ENCODE measurements at regions not wholly inside any gene's neighbourhood (a gene's known extent, or its start where the extent isn't known, plus 50 kb on each side); places are given as distances from the start of the nearest gene placed in this dataset.
"Not testable (repeated sequence)": the region's sequence is repeated elsewhere in the genome, so short reads cannot be mapped to it uniquely, and the experiment has no call there.

DNA sequence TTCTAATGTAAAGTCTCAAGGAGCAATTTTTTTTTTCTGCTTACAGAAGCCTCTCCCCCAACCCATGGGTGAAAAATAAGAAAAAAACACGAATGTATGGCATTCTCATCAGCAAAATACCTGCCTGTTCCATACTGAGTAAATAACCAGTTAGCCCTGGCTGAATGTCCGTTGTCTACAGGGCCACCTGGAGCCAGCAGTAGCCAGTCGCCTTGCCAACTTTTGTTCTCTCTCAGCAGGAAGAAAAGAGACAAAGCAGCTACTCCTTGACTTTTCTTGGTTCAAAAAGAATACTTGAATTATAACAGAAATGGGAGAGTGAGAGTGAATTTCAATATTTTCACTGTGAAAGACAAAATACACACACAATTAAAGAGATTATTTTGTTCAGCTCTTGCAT is 532.9 kb upstream of the CRIM1 start:
- no peak for DNase-seq (ENCODE audit: low spot score)
- FAIRE-seq: no peak

DNA sequence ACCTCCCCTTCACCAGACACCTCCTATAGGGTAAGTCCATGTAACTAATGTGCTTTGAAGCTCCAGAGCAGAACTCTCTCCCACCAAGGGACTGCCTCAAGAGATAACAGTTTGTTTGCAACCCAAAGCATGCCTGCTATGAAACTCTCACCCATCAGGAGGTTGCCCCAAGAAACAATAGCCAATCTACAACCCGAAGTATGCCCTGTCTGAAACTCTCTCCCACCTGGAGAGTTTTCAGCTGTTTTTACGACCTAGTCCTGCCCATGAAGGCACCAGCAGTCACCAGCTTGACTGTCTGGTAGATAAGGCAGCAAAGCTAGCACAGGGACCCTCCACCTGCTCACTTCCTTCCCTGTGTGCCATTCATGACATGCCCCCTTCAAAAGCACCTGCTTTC is 533.9 kb upstream of the CRIM1 start:
- no peak for DNase-seq (ENCODE audit: low spot score)
- FAIRE-seq: no peak

DNA sequence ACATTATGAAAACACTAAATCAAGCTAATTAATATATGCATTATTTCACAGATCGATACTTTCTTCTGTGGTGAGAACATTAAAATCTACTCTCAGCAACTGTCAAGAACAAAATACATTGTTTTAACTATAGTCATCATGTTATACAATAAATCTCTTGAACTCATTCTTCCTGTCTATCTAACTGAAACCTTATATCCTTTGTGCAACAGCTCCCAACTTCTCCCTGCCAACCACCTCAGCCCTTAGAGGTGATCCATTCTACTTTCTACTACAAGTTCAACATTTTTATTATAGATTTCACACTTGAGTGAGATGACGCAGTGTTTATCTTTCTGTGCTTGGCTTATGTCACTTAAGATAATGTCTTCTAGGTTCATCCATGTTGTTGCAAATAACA is 535.2 kb upstream of the CRIM1 start:
- FAIRE-seq (no peak), DNase-seq (ENCODE audit: low spot score) (no peak)

DNA sequence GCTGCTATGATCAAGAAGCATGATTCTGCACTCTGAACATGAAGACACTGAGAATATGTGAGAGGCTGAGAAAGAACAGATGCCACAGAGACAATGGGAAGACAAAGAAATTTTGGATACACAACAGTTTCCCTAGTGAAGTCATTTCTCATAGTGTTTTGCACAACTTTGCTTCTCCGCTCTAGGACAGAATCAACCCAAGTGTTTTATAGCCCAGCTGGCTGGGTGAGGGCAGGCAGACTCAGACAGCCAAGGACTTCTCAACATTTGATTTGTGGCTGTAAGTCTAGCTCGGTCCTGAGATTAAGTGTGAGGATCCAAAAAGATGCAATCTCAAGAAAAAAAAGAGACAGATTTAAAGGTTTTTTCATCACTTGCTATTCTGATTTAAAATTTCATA is 536.5 kb upstream of the CRIM1 start:
- FAIRE-seq (no peak), DNase-seq (ENCODE audit: low spot score) (no peak)

DNA sequence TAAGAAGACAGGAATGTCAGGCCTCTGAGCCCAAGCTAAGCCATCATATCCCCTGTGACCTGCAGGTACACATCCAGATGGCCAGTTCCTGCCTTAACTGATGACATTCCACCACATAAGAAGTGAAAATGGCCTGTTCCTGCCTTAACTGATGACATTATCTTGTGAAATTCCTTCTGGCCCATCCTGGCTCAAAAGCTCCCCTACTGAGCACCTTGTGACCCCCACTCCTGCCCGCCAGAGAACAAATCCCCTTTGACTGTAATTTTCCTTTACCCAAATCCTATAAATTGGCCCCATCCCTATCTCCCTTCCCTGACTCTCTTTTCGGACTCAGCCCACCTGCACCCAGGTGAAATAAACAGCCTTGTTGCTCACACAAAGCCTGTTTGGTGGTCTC is 537.2 kb upstream of the CRIM1 start:
- DNase-seq (ENCODE audit: low spot score); FAIRE-seq: not testable (repeated sequence)

DNA sequence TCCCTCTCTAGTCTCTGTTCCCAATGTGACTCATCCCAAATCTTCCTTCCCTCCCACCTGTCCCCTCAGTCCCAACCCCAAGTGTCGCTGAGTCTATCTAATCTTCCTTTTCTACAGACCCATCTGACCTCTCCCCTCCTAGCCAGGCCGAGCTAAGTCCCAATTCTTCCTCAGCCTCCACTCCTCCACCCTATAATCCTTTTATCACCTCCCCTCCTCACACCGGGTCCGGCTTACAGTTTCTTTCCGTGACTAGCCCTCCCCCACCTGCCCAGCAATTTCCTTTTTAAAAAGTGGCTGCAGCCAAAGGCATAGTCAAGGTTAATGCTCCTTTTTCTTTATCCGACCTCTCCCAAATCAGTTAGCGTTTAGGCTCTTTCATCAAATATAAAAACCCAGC is 541.0 kb upstream of the CRIM1 start:
- DNase-seq (ENCODE audit: low spot score); FAIRE-seq: not testable (repeated sequence)

DNA sequence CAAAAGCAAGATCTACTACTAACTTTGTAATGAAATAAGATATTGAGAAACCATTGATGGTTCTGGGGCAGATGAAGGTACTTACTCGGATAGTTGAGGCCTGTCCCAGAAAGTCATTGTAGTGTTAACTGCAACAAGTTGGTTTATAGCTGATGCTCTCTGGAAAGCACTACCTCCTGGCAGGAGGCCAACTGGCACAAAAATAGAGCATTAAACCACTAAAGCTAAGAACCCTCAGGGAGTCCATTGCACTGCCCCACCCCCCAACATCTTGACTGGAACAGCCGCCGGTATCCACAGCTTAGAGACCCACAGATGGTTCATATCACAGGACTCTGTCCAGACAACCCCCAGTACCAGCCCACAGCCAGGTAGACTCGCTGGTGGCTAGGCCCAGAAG is 552.5 kb upstream of the CRIM1 start:
- FAIRE-seq: no peak
- no peak for DNase-seq (ENCODE audit: low spot score)

DNA sequence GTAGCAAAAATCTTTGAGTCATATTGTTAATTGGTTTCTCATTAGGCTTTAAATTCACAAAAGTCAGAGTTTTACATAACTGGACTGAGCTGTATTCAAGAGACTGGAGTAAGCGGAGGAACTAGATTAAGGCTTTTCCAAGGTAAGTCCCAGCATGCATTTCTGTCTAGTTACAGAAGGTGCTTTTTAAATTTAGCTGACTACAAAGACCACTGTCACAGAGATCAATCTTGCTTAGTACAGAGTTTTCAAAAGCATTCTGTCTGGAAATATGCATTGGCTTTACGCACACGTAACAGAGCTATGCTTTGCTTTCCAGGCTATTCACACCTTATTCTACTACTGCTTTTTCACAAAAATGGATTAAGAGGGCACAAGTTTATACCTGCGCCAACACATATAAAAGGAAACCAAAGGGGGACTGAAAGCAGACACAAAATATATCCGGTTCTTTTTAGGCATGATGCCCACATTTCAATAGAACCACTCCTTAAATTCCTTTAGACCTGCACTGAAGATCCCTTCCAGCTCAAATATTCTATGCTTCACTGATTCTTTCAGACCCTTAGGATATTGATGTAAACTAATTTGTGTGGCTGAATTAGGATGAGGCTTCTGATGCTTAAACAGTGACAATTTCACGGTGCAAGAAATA is 560.7 kb upstream of the CRIM1 start:
- FAIRE-seq: no peak

DNA sequence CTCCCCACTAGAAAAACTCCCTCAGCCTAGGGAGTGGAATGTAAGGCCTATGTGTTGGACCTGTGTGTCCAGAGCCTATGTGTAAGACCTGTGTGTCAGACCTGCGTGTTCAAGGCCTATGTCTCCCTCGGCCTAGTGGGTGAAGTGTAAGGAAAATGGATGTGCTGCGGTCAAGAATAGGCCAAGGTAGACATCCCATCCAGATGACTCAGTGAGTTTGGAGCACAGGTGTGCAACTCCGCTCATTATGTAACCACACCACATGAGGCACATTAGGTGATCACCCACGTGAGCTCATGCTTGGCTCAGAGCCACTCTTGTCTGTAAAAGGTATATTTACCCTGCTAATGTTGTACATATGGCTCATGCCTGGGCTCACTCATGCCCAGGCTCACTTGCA is 565.3 kb upstream of the CRIM1 start:
- FAIRE-seq: no peak
- DNase-seq (ENCODE audit: low spot score): no peak

More for the DNA sequence above, 560.7 kb upstream of the CRIM1 start:
- DNase-seq (ENCODE audit: low spot score): no peak

DNA sequence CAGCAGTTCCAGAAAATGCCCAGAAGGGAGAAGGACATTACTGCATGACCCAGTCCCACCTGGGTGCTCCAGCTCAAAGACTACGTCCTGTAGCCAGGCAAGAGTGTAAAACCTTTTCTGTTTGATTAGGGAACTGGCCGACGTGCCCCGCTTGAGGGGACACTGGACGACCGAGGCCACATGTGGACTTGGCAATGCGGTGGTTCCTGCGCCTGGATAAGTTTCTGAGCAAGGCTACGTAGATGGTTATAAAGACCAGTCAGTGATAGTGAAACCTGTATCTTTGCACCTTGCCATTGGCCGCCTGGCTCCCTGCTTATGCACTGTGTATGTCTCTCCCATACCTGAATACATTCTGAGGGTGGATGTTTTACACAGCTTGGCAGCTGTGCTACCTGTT is 567.0 kb upstream of the CRIM1 start:
- FAIRE-seq (peak; percentile 75), DNase-seq (ENCODE audit: low spot score) (no peak)

DNA sequence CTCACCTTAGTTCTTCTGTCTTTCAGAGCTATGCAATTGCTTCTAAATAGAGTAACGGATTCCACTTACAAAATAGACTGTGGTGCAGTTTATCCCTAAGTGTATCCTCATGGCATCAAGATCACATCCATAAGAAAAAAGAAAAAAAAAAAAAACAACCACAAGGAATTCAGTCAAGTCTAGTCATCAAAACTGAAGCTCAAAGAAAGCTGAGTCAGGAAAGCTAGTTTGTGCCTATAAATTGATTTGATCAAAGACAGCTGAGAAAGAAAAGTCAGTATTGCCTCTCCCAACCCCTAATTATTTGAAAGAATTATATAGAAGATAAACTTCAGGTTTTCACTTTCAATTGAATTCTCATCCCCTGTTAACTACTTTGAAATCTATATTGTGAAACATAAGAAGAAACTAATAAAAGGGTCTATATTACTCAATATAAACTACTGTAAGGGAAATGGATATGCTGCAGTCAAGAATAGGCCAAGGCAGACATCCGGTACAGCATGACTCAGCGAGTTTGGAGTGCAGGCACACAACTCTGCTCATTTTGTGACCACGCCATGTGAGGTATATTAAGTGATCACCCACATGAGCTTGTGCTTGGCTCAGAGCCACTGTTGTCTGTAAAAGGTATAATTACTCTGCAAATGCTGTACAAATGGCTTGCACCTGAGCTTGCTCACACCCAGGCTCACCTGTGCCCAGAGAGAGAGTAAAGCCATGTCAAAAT is 568.1 kb upstream of the CRIM1 start:
- DNase-seq (ENCODE audit: low spot score) (no peak), FAIRE-seq (no peak)

DNA sequence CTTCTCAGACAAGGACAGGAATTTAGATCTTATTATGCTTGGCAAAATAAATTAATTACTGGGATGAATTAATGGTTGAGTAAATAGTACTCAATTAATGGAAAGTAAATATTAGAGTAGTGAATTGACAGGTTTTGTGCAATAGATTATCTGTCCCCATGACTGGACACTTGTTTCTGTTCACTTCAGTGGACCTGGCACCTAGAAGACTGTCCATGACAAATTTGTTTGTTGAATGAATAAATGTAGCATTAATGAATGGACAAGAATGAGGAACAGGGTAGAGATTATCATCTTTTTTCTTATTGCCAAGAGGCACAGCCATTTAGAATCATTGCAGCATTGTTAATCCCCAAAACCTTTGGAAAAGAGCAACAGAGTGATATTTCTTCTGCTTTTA is 570.0 kb upstream of the CRIM1 start:
- no peak for FAIRE-seq
- no peak for DNase-seq (ENCODE audit: low spot score)

DNA sequence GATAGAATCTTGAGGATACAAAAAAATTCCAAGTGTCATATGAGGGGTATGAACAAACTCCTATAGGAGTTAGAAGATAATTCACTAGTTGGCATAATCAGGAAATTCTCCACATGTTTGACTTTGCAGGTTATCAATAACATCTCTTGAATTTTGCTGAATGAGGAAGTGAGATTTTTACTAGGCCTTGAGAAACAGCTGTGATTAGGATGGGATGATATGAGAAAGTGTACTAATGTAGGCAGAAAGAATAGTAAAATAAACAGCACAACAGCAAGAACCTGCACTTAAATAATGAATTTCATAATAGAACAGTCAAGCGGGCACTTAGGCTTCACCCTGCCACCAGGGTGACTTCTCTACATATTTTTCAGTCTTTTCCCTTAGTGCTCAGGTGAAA is 570.8 kb upstream of the CRIM1 start:
- no peak for DNase-seq (ENCODE audit: low spot score)

DNA sequence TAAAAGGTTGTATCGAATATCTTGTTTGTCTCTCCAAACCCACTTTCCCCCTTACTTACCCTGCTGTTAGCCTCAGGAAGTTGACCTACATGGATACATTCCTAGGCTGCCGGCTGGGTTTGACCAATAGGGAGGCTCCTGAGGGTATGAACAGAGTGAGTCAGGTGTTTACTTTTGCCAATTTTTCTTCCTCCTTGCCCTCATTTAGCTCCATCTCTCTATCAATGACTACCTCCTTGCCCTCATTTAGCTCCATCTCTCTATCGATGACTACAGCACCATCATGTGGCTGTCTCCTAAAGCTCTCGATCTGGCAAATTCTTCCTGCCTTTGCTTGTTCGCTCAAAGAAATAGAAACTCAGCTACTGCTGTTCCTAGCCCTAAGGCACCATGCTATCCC is 571.9 kb upstream of the CRIM1 start:
- peak; percentile 32 for FAIRE-seq
- peak; percentile 19 for DNase-seq (ENCODE audit: low spot score)

More for the DNA sequence above, 570.8 kb upstream of the CRIM1 start:
- FAIRE-seq: no peak

DNA sequence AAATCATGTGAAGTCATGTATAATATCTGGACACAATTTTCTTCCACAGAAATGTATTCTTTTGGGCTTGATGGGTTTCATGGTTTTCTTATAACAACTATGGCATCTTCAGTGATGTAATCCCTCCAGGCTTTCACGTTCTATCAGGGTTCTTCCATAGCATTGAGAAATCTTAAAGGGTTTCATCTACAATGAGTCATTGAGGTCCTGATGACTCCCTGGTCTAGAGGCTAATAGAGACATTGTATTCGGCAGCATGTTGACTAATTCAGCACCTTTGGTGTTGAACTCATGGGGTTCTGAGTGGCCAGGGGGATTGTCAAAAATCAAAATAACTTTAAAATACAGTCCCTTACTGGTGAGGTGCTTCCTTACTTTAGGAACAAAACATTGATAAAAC is 614.0 kb upstream of the CRIM1 start:
- DNase-seq (ENCODE audit: low spot score) (no peak), FAIRE-seq (no peak)

DNA sequence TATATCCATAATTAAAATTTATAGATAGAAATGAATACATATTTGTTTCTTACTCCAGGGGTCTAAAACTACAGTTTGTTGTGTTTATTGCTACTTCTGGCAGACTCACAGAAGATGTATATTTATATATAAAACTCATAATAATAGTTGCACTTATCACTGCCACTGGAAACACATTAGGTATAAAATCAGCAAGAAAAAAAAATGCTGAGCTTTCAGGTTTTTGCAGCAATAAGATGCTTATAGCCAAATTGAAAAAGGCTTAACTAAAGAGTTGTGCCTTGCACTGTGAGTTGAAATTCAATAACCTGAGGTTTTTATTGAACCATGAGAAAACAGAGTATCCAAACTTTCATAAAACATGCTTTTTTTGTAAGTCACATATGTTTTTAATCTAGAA is 623.9 kb upstream of the CRIM1 start:
- no peak for FAIRE-seq
- DNase-seq (ENCODE audit: low spot score): no peak

DNA sequence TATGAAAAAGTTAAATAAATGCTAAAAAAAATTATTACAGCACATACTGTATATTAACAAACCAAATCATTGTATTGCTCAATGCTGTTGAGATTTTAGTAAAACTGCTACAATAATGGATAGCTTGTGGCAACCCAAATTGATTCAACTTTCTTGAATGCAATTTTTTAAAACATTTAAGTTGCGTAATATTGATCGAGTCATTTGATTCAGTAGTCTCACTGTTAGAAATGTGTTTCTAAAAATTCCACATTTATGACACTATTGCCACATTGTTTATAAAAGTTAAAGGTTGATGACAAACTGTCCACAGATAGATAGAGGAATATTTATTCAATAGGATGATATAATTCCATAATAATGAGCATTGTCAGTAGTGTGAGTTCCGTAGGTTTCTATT is 640.7 kb upstream of the CRIM1 start:
- FAIRE-seq (no peak), DNase-seq (ENCODE audit: low spot score) (no peak)

DNA sequence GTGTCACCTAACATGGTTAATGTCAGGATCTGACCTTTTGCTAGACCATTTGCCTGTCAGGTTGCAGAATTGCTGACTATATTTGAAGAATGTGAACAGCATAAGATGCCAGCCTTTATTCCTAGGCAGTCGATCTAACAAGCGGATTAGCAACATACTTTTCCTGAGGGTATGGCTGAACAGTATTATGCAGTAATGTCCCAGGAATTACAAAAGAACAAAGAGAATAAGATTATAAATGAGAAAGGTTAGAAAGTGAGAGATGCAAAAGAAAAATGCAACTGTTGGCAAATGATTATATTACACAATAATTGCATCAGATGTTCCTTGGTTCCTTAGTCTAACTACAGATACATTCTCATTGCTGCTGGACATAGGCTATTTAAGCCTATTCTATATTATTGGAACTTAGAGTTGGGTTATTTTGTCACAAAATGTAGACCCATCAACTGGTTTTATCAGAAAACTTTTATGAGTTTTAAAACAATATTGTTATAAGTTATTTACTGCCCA is 647.1 kb upstream of the CRIM1 start:
- FAIRE-seq (no peak), DNase-seq (ENCODE audit: low spot score) (no peak)

DNA sequence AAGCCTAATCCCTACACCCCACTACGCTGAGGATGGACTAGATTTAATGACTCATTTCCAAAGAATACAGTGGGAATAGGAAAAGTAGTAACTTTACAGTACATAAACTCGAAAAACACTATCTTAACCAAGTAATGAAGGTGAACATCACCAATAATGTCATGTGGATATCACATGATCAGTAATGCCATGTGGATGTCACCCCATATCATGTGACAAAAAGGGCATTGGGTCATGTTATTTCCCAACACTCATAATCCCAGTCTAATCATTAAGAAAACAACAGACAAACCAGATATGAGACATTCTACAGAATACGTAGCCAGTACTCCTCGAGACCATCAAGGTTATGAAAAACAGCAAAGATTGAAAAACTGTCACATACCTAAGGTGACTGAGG is 667.3 kb upstream of the CRIM1 start:
- FAIRE-seq (no peak), DNase-seq (ENCODE audit: low spot score) (no peak)

DNA sequence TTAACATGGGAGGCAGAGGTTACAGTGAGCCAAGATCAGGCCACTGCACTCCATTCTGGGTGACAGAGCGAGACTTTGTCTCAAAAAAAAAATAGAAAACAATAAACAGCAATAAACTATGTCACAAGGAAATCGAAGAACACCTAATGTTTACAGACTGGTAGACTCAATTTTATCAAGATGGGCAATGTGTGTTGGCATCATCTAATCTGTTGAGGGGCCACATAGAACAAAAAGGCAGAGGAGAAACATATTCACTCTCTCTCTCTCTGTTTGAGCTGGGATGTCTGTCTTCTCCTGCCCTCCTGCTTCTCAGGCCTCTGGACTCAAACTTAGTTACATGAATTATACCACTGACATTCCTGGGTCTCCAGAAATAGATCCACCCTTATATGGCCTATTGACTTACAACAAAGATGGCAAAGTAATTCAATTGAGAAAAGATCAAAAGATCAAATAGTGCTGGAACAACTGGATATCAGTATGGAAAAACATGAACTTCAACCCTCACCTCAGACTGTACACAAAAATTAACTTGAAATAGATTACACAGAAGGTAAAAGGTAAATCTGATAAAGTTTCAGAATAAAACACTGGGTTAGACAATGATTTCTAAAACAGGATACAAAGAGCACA is 703.8 kb upstream of the CRIM1 start:
- DNase-seq (ENCODE audit: low spot score) (no peak), FAIRE-seq (no peak)

DNA sequence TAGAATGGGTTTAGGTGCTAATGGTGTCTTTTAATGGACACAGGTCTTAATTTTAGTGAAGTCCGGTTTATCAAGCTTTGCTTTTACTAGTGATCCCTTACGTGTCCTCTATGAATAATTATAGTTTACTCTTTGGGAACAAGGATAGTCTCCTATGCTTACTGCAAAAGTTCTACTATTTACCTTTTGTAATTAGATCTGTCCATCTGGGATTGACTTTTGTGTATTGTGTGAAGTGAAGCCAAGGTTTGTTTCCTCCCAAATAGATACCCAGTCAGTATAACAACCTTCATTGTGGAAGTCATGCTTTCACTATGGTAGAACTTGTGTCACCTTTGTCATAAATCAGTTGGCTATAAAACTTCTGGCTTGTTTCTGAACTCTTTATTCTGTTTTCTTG is 740.9 kb upstream of the CRIM1 start:
- no peak for FAIRE-seq
- no peak for DNase-seq (ENCODE audit: low spot score)

DNA sequence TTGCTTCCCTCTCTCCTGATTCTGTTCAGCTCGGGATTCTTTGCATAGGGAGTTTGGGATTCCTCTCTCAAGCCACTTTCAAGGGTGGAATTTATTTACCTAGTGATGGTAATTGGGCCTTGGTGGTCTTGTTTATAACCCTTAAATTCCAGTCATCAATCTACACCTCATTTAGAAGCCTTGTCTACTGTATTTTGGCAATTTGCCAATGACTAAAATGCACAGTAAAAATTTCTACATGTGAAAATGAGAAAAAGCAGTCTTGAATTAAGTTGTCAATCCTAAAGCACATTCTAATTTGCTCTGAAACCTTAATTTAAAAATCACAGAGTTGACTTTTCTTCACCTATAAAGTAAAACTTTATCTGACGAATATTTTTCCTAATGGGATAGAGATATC is 749.2 kb upstream of the CRIM1 start:
- no peak for FAIRE-seq
- no peak for DNase-seq (ENCODE audit: low spot score)

DNA sequence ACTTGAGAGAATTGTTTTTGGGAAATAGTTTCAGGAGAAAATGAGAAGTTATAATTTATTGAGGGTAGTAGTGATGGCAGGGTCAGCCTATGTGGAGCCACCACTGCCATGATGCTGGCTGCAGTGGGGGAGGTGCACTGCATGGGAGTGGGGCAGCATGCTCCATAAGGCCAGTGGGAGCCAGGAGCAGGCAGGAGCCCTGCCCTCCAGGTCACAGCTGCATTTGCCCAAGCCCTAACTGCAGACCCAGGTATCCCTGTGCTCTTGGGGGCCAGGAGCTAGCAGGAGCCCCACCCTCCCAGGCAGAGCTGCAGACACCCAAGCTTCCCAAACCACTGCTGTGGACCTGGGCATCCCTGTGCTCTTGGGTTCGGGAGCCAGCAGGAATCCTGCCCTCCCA is 757.3 kb upstream of the CRIM1 start:
- no peak for DNase-seq (ENCODE audit: low spot score)
- FAIRE-seq: no peak
